MM.1S (cell line): ENCODE measurements at regions not wholly inside any gene's neighbourhood (a gene's known extent, or its start where the extent isn't known, plus 50 kb on each side); places are given as distances from the start of the nearest gene placed in this dataset.

Experiments
- DNase-seq: peaks from one replicate; pipeline ENCODE4 v3.0.0-alpha.2; 2015
- H2AFZ ChIP-seq: fragments of 300-600 bp; sonication (generic); 2 replicates; pipeline ENCODE4 v1.6.0; 2016; ENCODE audit warnings: antibody characterized with exemption, low read length
- H3F3A ChIP-seq: fragments of 300-600 bp; sonication (generic); 2 replicates; pipeline ENCODE4 v1.6.1; 2016; ENCODE audit warnings: mild to moderate bottlenecking, antibody characterized with exemption, low read length, moderate library complexity, mixed read lengths; ENCODE audit not compliant: insufficient read depth
- H3K27ac ChIP-seq: fragments of 300-600 bp; sonication (generic); 2 replicates; pipeline ENCODE4 v1.5.1; 2016; ENCODE audit warnings: mild to moderate bottlenecking, low read length
- H3K27me3 ChIP-seq: fragments of 300-600 bp; sonication (generic); replicated peaks from 2 replicates; pipeline ENCODE4 v1.6.0; 2016; ENCODE audit warnings: low read length; ENCODE audit not compliant: insufficient read depth
- H3K36me3 ChIP-seq: fragments of 300-600 bp; sonication (generic); replicated peaks from 2 replicates; pipeline ENCODE4 v1.6.1; 2016; ENCODE audit warnings: mild to moderate bottlenecking, low read length, mixed read lengths; ENCODE audit not compliant: insufficient read depth
- H3K4me1 ChIP-seq: fragments of 300-600 bp; sonication (generic); 2 replicates; pipeline ENCODE4 v1.6.1; 2016; ENCODE audit warnings: low read length, mixed read lengths
- H3K4me2 ChIP-seq: fragments of 300-600 bp; sonication (generic); 2 replicates; pipeline ENCODE4 v1.6.0; 2016; ENCODE audit warnings: low read depth, low read length
- H3K4me3 ChIP-seq: fragments of 300-600 bp; sonication (generic); 2 replicates; pipeline ENCODE4 v1.5.1; 2016; ENCODE audit warnings: low read length, mixed read lengths
- H3K79me2 ChIP-seq: fragments of 300-600 bp; sonication (generic); 2 replicates; pipeline ENCODE4 v1.6.1; 2016; ENCODE audit warnings: mixed run types, low read length, mixed read lengths
- H3K9ac ChIP-seq: fragments of 300-600 bp; sonication (generic); 2 replicates; pipeline ENCODE4 v1.6.1; 2016; ENCODE audit warnings: low read length, mixed read lengths
- H3K9me2 ChIP-seq: fragments of 300-600 bp; sonication (generic); replicated peaks from 2 replicates; pipeline ENCODE4 v1.6.1; 2016; ENCODE audit warnings: mild to moderate bottlenecking, low read length, mixed read lengths; ENCODE audit not compliant: insufficient read depth
- H3K9me3 ChIP-seq: fragments of 300-600 bp; sonication (generic); replicated peaks from 2 replicates; pipeline ENCODE4 v1.6.1; 2016; ENCODE audit warnings: mild to moderate bottlenecking, low read length, mixed read lengths; ENCODE audit not compliant: insufficient read depth
- H4K20me1 ChIP-seq: fragments of 300-600 bp; sonication (generic); 2 replicates; pipeline ENCODE4 v1.6.1; 2016; ENCODE audit warnings: mild to moderate bottlenecking, low read length, moderate library complexity, mixed read lengths; ENCODE audit not compliant: insufficient read depth
- EZH2 ChIP-seq: fragments of 300-600 bp; sonication (generic); optimal IDR thresholded peaks from 2 replicates; pipeline ENCODE3; 2017; ENCODE audit warnings: low read depth, mild to moderate bottlenecking, antibody characterized with exemption, low read length, mixed read lengths
- EZH2phosphoT487 ChIP-seq: fragments of 300-600 bp; sonication (generic); IDR thresholded peaks from 2 replicates; pipeline ENCODE4 v1.6.1; 2018; ENCODE audit warnings: antibody characterized with exemption, low read length
- TF ChIP-seq, protein P1 (sequence below): fragments of 300-600 bp; sonication (generic); IDR thresholded peaks from 2 replicates; pipeline ENCODE4 v1.5.1; 2016; ENCODE audit warnings: antibody characterized with exemption, low read length, mixed read lengths

GRCh38 chr13:107252428-107252827 lies 684.5 kb upstream of the ARGLU1 start:
- no peak overlapping the region for H3K4me3 ChIP-seq
- TF ChIP-seq, protein P1, sequence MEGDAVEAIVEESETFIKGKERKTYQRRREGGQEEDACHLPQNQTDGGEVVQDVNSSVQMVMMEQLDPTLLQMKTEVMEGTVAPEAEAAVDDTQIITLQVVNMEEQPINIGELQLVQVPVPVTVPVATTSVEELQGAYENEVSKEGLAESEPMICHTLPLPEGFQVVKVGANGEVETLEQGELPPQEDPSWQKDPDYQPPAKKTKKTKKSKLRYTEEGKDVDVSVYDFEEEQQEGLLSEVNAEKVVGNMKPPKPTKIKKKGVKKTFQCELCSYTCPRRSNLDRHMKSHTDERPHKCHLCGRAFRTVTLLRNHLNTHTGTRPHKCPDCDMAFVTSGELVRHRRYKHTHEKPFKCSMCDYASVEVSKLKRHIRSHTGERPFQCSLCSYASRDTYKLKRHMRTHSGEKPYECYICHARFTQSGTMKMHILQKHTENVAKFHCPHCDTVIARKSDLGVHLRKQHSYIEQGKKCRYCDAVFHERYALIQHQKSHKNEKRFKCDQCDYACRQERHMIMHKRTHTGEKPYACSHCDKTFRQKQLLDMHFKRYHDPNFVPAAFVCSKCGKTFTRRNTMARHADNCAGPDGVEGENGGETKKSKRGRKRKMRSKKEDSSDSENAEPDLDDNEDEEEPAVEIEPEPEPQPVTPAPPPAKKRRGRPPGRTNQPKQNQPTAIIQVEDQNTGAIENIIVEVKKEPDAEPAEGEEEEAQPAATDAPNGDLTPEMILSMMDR, result no peak
- TF ChIP-seq EZH2phosphoT487 (no peak), EZH2 (no peak)
- no peak overlapping the region for H3K4me2 ChIP-seq
- no peak overlapping the region for H2AFZ ChIP-seq
- H4K20me1 ChIP-seq, result no peaks in the 10 kb centered on the region
- H3K79me2 ChIP-seq, result no peaks in the 10 kb centered on the region
- no peaks in the 10 kb centered on the region for H3K4me1 ChIP-seq
- no peak overlapping the region for H3K9ac ChIP-seq
- H3K9me3 ChIP-seq, result no peaks in the 10 kb centered on the region
- no peaks in the 10 kb centered on the region for H3K27me3 ChIP-seq
- H3K27ac ChIP-seq, result no peak overlapping the region
- no peaks in the 10 kb centered on the region for H3F3A ChIP-seq
- no peak for DNase-seq
- H3K9me2 ChIP-seq, result no peaks in the 10 kb centered on the region
- H3K36me3 ChIP-seq, result no peaks in the 10 kb centered on the region

- TF ChIP-seq EZH2phosphoT487 (no peak), EZH2 (no peak)
- TF ChIP-seq, protein P1, result no peak
- no peaks in the 10 kb centered on the region for H4K20me1 ChIP-seq
- no peaks in the 10 kb centered on the region for H3K9me2 ChIP-seq
Measured at GRCh38 chr13:107252021-107252420, 684.1 kb upstream of the ARGLU1 start.

GRCh38 chr13:107251341-107251740 lies 683.4 kb upstream of the ARGLU1 start:
- no peak overlapping the region for H3K9ac ChIP-seq
- H3K27me3 ChIP-seq, result no peaks in the 10 kb centered on the region
- no peaks in the 10 kb centered on the region for H4K20me1 ChIP-seq
- no peak overlapping the region for H3K27ac ChIP-seq
- H3K9me3 ChIP-seq, result no peaks in the 10 kb centered on the region
- TF ChIP-seq, protein P1, result no peak
- TF ChIP-seq EZH2phosphoT487 (no peak), EZH2 (no peak)
- no peaks in the 10 kb centered on the region for H3K4me1 ChIP-seq
- H3K9me2 ChIP-seq, result no peaks in the 10 kb centered on the region
- H3K4me3 ChIP-seq, result no peak overlapping the region
- H3F3A ChIP-seq, result no peaks in the 10 kb centered on the region
- DNase-seq, result no peak
- no peaks in the 10 kb centered on the region for H3K79me2 ChIP-seq
- H3K36me3 ChIP-seq, result no peaks in the 10 kb centered on the region
- H3K4me2 ChIP-seq, result no peak overlapping the region
- H2AFZ ChIP-seq, result no peak overlapping the region

More at GRCh38 chr13:107252021-107252420, 684.1 kb upstream of the ARGLU1 start:
- H3K27me3 ChIP-seq, result no peaks in the 10 kb centered on the region
- H3F3A ChIP-seq, result no peaks in the 10 kb centered on the region
- H3K79me2 ChIP-seq, result no peaks in the 10 kb centered on the region
- H3K4me3 ChIP-seq, result no peak overlapping the region
- no peak overlapping the region for H3K9ac ChIP-seq
- no peaks in the 10 kb centered on the region for H3K4me1 ChIP-seq
- H2AFZ ChIP-seq, result no peak overlapping the region
- no peaks in the 10 kb centered on the region for H3K36me3 ChIP-seq
- no peaks in the 10 kb centered on the region for H3K9me3 ChIP-seq
- no peak overlapping the region for H3K27ac ChIP-seq
- no peak overlapping the region for H3K4me2 ChIP-seq
- DNase-seq, result no peak
